ENCODE measurements at regions not wholly inside any gene's neighbourhood (a gene's known extent, or its start where the extent isn't known, plus 50 kb on each side); places are given as distances from the start of the nearest gene placed in this dataset.
"Not testable (repeated sequence)": the region's sequence is repeated elsewhere in the genome, so short reads cannot be mapped to it uniquely, and the experiment has no call there.

- DNase-seq (ENCODE audit: low spot score) = no peak
- intact Hi-C loops (cut with DNase I) = no loop called here
- no peak for ATAC-seq
Measured at GRCh38 chr2:21369787-21370186, 246.0 kb downstream of the TDRD15 start.

- ATAC-seq (no peak), DNase-seq (ENCODE audit: low spot score) (no peak)
- intact Hi-C loops (cut with DNase I) = no loop called here
Measured at GRCh38 chr2:21371499-21372003, 247.8 kb downstream of the TDRD15 start.

GRCh38 chr2:21372654-21373053, 248.9 kb downstream of the TDRD15 start:
- intact Hi-C loops (cut with DNase I) = no loop called here
- ATAC-seq = no peak
- DNase-seq (ENCODE audit: low spot score) = no peak

- ATAC-seq (no peak), DNase-seq (ENCODE audit: low spot score) (no peak)
- intact Hi-C loops (cut with DNase I) = no loop called here
Measured at GRCh38 chr2:21376864-21377263, 253.1 kb downstream of the TDRD15 start.

- no peak for ATAC-seq
- no peak for DNase-seq (ENCODE audit: low spot score)
- intact Hi-C loops (cut with DNase I) = no loop called here
Measured at GRCh38 chr2:21379140-21379539, 255.4 kb downstream of the TDRD15 start.

GRCh38 chr2:21379668-21380067, 255.9 kb downstream of the TDRD15 start:
- intact Hi-C loops (cut with DNase I); ATAC-seq; DNase-seq (ENCODE audit: low spot score): not testable (repeated sequence)

GRCh38 chr2:21381421-21381820, 257.7 kb downstream of the TDRD15 start:
- peak; percentile 48 for ATAC-seq
- DNase-seq (ENCODE audit: low spot score) = no peak
- intact Hi-C loops (cut with DNase I) = no loop called here

GRCh38 chr2:21382701-21383520, 259.1 kb downstream of the TDRD15 start:
- intact Hi-C loops (cut with DNase I) = no loop called here
- DNase-seq (ENCODE audit: low spot score) (no peak), ATAC-seq (no peak)

- no peak for ATAC-seq
- intact Hi-C loops (cut with DNase I) = no loop called here
- no peak for DNase-seq (ENCODE audit: low spot score)
Measured at GRCh38 chr2:21386666-21387065, 262.9 kb downstream of the TDRD15 start.

- DNase-seq (ENCODE audit: low spot score) (no peak), ATAC-seq (no peak)
- intact Hi-C loops (cut with DNase I) = no loop called here
Measured at GRCh38 chr2:21392649-21393048, 268.9 kb downstream of the TDRD15 start.

- ATAC-seq (no peak), DNase-seq (ENCODE audit: low spot score) (no peak)
- intact Hi-C loops (cut with DNase I) = no loop called here
Measured at GRCh38 chr2:21393173-21393572, 269.4 kb downstream of the TDRD15 start.

- intact Hi-C loops (cut with DNase I) = no loop called here
Measured at GRCh38 chr2:21395366-21395765, 271.6 kb downstream of the TDRD15 start.

GRCh38 chr2:21396252-21396651, 272.5 kb downstream of the TDRD15 start:
- no peak for DNase-seq (ENCODE audit: low spot score)
- ATAC-seq = no peak

More at GRCh38 chr2:21395366-21395765, 271.6 kb downstream of the TDRD15 start:
- DNase-seq (ENCODE audit: low spot score) (no peak), ATAC-seq (no peak)

GRCh38 chr2:21401022-21401698, 277.4 kb downstream of the TDRD15 start:
- DNase-seq (ENCODE audit: low spot score) = no peak
- intact Hi-C loops (cut with DNase I) = no loop called here
- ATAC-seq = no peak

More at GRCh38 chr2:21396252-21396651, 272.5 kb downstream of the TDRD15 start:
- intact Hi-C loops (cut with DNase I) = no loop called here

- intact Hi-C loops (cut with DNase I) = no loop called here
- DNase-seq (ENCODE audit: low spot score) (no peak), ATAC-seq (no peak)
Measured at GRCh38 chr2:21404137-21404536, 280.4 kb downstream of the TDRD15 start.

- intact Hi-C loops (cut with DNase I) = no loop called here
- DNase-seq (ENCODE audit: low spot score) (no peak), ATAC-seq (no peak)
Measured at GRCh38 chr2:21404827-21405625, 281.3 kb downstream of the TDRD15 start.

- DNase-seq (ENCODE audit: low spot score) (no peak), ATAC-seq (no peak)
- intact Hi-C loops (cut with DNase I) = no loop called here
Measured at GRCh38 chr2:21406386-21406785, 282.6 kb downstream of the TDRD15 start.

- DNase-seq (ENCODE audit: low spot score) (no peak), ATAC-seq (no peak)
- intact Hi-C loops (cut with DNase I) = no loop called here
Measured at GRCh38 chr2:21406911-21407310, 283.1 kb downstream of the TDRD15 start.

- intact Hi-C loops (cut with DNase I) = no loop called here
- ATAC-seq (no peak), DNase-seq (ENCODE audit: low spot score) (no peak)
Measured at GRCh38 chr2:21407851-21408250, 284.1 kb downstream of the TDRD15 start.

All from sciatic nerve (tissue), 2 donors.